Activated naive CD4-positive, alpha-beta T cell treated with anti-CD3 and anti-CD28 coated beads for 36 hours (primary cell): ENCODE measurements at regions not wholly inside any gene's neighbourhood (a gene's known extent, or its start where the extent isn't known, plus 50 kb on each side); places are given as distances from the start of the nearest gene placed in this dataset.

ENCODE experiments used
- CTCF ChIA-PET: fragments of 350-600 bp; sonication (Branson Sonifier 250); formaldehyde crosslinking; loops from one replicate; lab custom pipeline; 2021; ENCODE audit warnings: antibody characterized with exemption; lab: Charles Lee
- DNase-seq: peaks from one replicate; pipeline ENCODE4 v3.0.0-alpha.2; 2020
- H3K27ac Mint-ChIP-seq: one replicate; pipeline ENCODE4 v1.8.0; 2021; ENCODE audit warnings: mild to moderate bottlenecking, mixed read lengths
- H3K27me3 Mint-ChIP-seq: one replicate; pipeline ENCODE4 v1.8.0; 2021; ENCODE audit warnings: low read depth, mixed read lengths
- H3K36me3 Mint-ChIP-seq: one replicate; pipeline ENCODE4 v1.8.0; 2021; ENCODE audit warnings: low read depth, mixed read lengths
- H3K4me1 Mint-ChIP-seq: one replicate; pipeline ENCODE4 v1.8.0; 2021; ENCODE audit warnings: low read depth, mixed read lengths
- H3K4me3 Mint-ChIP-seq: one replicate; pipeline ENCODE4 v1.8.0; 2021; ENCODE audit warnings: mild to moderate bottlenecking, moderate library complexity, mixed read lengths
- H3K9me3 Mint-ChIP-seq: one replicate; pipeline ENCODE4 v1.8.0; 2021; ENCODE audit warnings: mixed read lengths
- intact Hi-C: fragments of 100-400 bp; cut with micrococcal nuclease; formaldehyde crosslinking; loops from one replicate; pipeline ENCODE4 v1.15.1; 2023

- intact Hi-C loops: no loop called here
- Mint-ChIP-seq H3K36me3 (no peaks in the 10 kb centered on the region), H3K4me3 (no peak overlapping the region), H3K9me3 (peaks cover 1% of the 10 kb centered on the region), H3K27me3 (no peaks in the 10 kb centered on the region), H3K4me1 (no peaks in the 10 kb centered on the region), H3K27ac (no peak overlapping the region)
- CTCF ChIA-PET: no interaction called here
- DNase-seq: no peak
Observed at GRCh38 chr13:80663788-80664187, 322.9 kb upstream of the SPRY2 start.

GRCh38 chr13:80658705-80659104 lies 317.8 kb upstream of the SPRY2 start:
- no peak for DNase-seq
- Mint-ChIP-seq H3K36me3 (no peaks in the 10 kb centered on the region), H3K4me3 (no peak overlapping the region), H3K27me3 (peaks cover 2% of the 10 kb centered on the region), H3K4me1 (no peaks in the 10 kb centered on the region), H3K9me3 (peaks cover 5% of the 10 kb centered on the region), H3K27ac (no peak overlapping the region)
- intact Hi-C loops: no loop called here
- CTCF ChIA-PET: no interaction called here

- no peaks in the 10 kb centered on the region for H3K36me3 Mint-ChIP-seq
Observed at GRCh38 chr13:80656512-80656904, 315.6 kb upstream of the SPRY2 start.

GRCh38 chr13:80655778-80656511 lies 315.0 kb upstream of the SPRY2 start:
- Mint-ChIP-seq H3K9me3 (peaks cover 4% of the 10 kb centered on the region), H3K27ac (no peak overlapping the region), H3K4me3 (no peak overlapping the region), H3K36me3 (no peaks in the 10 kb centered on the region), H3K4me1 (no peaks in the 10 kb centered on the region), H3K27me3 (peaks cover 2% of the 10 kb centered on the region)
- CTCF ChIA-PET: interaction anchor here (1.0 kb wide), 1 partner anchor 361 kb away, joined by 3 read pairs; no protein-coding TSS in a partner anchor
- DNase-seq: no peak
- intact Hi-C loops: no loop called here

More at GRCh38 chr13:80656512-80656904, 315.6 kb upstream of the SPRY2 start:
- Mint-ChIP-seq H3K4me3 (no peak overlapping the region), H3K27me3 (peaks cover 2% of the 10 kb centered on the region), H3K4me1 (no peaks in the 10 kb centered on the region), H3K9me3 (peaks cover 4% of the 10 kb centered on the region), H3K27ac (no peak overlapping the region)
- DNase-seq: no peak
- intact Hi-C loops: no loop called here
- CTCF ChIA-PET: interaction anchor here (1.0 kb wide), 1 partner anchor 360 kb away, joined by 3 read pairs; no protein-coding TSS in a partner anchor

GRCh38 chr13:80654638-80655249 lies 313.8 kb upstream of the SPRY2 start:
- intact Hi-C loops: no loop called here
- Mint-ChIP-seq H3K27ac (no peak overlapping the region), H3K4me3 (no peak overlapping the region), H3K9me3 (peaks cover 4% of the 10 kb centered on the region), H3K27me3 (peaks cover 2% of the 10 kb centered on the region), H3K36me3 (no peaks in the 10 kb centered on the region), H3K4me1 (no peaks in the 10 kb centered on the region)
- no peak for DNase-seq
- CTCF ChIA-PET: no interaction called here

- no peak overlapping the region for H3K4me3 Mint-ChIP-seq
- no peaks in the 10 kb centered on the region for H3K27me3 Mint-ChIP-seq
- no peaks in the 10 kb centered on the region for H3K36me3 Mint-ChIP-seq
- no peaks in the 10 kb centered on the region for H3K4me1 Mint-ChIP-seq
- peaks cover 4% of the 10 kb centered on the region for H3K9me3 Mint-ChIP-seq
- no peak for DNase-seq
- no peak overlapping the region for H3K27ac Mint-ChIP-seq
- intact Hi-C loops: no loop called here
- CTCF ChIA-PET: no interaction called here
Observed at GRCh38 chr13:80649274-80649673, 308.3 kb upstream of the SPRY2 start.

- peaks cover 5% of the 10 kb centered on the region for H3K9me3 Mint-ChIP-seq
- no peak for DNase-seq
- CTCF ChIA-PET: no interaction called here
- no peaks in the 10 kb centered on the region for H3K4me1 Mint-ChIP-seq
- no peak overlapping the region for H3K4me3 Mint-ChIP-seq
- no peak overlapping the region for H3K27ac Mint-ChIP-seq
- H3K27me3 Mint-ChIP-seq: no peaks in the 10 kb centered on the region
- intact Hi-C loops: no loop called here
- H3K36me3 Mint-ChIP-seq: no peaks in the 10 kb centered on the region
Observed at GRCh38 chr13:80642641-80643040, 301.7 kb upstream of the SPRY2 start.

GRCh38 chr13:80633251-80633650 lies 292.3 kb upstream of the SPRY2 start:
- no peak for DNase-seq
- no peaks in the 10 kb centered on the region for H3K9me3 Mint-ChIP-seq
- H3K4me3 Mint-ChIP-seq: no peak overlapping the region
- CTCF ChIA-PET: no interaction called here
- no peaks in the 10 kb centered on the region for H3K27me3 Mint-ChIP-seq
- no peak overlapping the region for H3K27ac Mint-ChIP-seq
- intact Hi-C loops: no loop called here
- no peaks in the 10 kb centered on the region for H3K36me3 Mint-ChIP-seq
- no peaks in the 10 kb centered on the region for H3K4me1 Mint-ChIP-seq

- no peaks in the 10 kb centered on the region for H3K4me1 Mint-ChIP-seq
- H3K27ac Mint-ChIP-seq: no peak overlapping the region
- no peak overlapping the region for H3K4me3 Mint-ChIP-seq
- CTCF ChIA-PET: no interaction called here
- peaks cover 2% of the 10 kb centered on the region for H3K9me3 Mint-ChIP-seq
- no peak for DNase-seq
- no peaks in the 10 kb centered on the region for H3K36me3 Mint-ChIP-seq
- H3K27me3 Mint-ChIP-seq: no peaks in the 10 kb centered on the region
- intact Hi-C loops: no loop called here
Observed at GRCh38 chr13:80630685-80631121, 289.8 kb upstream of the SPRY2 start.

GRCh38 chr13:80618781-80619180 lies 277.9 kb upstream of the SPRY2 start:
- no peak for DNase-seq
- no peak overlapping the region for H3K27ac Mint-ChIP-seq
- peaks cover 8% of the 10 kb centered on the region for H3K9me3 Mint-ChIP-seq
- no peaks in the 10 kb centered on the region for H3K27me3 Mint-ChIP-seq
- no peaks in the 10 kb centered on the region for H3K36me3 Mint-ChIP-seq
- no peak overlapping the region for H3K4me3 Mint-ChIP-seq
- CTCF ChIA-PET: no interaction called here
- intact Hi-C loops: no loop called here
- no peaks in the 10 kb centered on the region for H3K4me1 Mint-ChIP-seq

GRCh38 chr13:80612804-80613203 lies 271.9 kb upstream of the SPRY2 start:
- CTCF ChIA-PET: no interaction called here
- Mint-ChIP-seq H3K4me1 (no peaks in the 10 kb centered on the region), H3K9me3 (peaks cover 2% of the 10 kb centered on the region), H3K4me3 (no peak overlapping the region), H3K27me3 (no peaks in the 10 kb centered on the region), H3K27ac (no peak overlapping the region), H3K36me3 (no peaks in the 10 kb centered on the region)
- DNase-seq: no peak
- intact Hi-C loops: no loop called here

GRCh38 chr13:80611310-80611709 lies 270.4 kb upstream of the SPRY2 start:
- H3K4me3 Mint-ChIP-seq: no peak overlapping the region
- intact Hi-C loops: no loop called here
- no peaks in the 10 kb centered on the region for H3K4me1 Mint-ChIP-seq
- H3K9me3 Mint-ChIP-seq: peaks cover 7% of the 10 kb centered on the region
- no peaks in the 10 kb centered on the region for H3K36me3 Mint-ChIP-seq
- no peaks in the 10 kb centered on the region for H3K27me3 Mint-ChIP-seq
- no peak for DNase-seq
- CTCF ChIA-PET: no interaction called here
- H3K27ac Mint-ChIP-seq: no peak overlapping the region

GRCh38 chr13:80605716-80606115 lies 264.8 kb upstream of the SPRY2 start:
- Mint-ChIP-seq H3K27ac (no peak overlapping the region), H3K27me3 (no peaks in the 10 kb centered on the region), H3K4me3 (no peak overlapping the region), H3K9me3 (peaks cover 5% of the 10 kb centered on the region), H3K36me3 (no peaks in the 10 kb centered on the region), H3K4me1 (no peaks in the 10 kb centered on the region)
- no peak for DNase-seq
- CTCF ChIA-PET: no interaction called here
- intact Hi-C loops: no loop called here
